ENCODE measurements at regions not wholly inside any gene's neighbourhood (a gene's known extent, or its start where the extent isn't known, plus 50 kb on each side); places are given as distances from the start of the nearest gene placed in this dataset.
"Not testable (repeated sequence)": the region's sequence is repeated elsewhere in the genome, so short reads cannot be mapped to it uniquely, and the experiment has no call there.

DNA sequence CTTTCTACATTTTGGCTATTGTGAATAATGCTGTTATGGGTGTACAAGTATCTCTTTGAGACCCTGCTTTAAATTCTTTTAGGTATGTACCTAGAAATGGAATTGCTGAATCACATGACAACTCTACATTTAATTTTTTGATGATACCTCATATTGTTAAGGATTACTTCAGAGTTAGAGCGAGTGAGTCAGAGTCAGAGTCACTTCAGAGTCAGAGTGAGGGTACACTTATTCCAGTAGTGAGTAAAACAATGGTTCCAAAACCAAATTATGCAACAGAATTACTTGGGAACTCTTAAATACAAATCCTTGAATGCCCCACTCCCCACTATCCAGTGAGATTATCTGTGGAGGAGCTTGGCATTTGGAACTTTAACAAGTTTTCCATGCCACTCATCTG lies 50.3 kb upstream of the SNRK start:
- H3F3A ChIP-seq (ENCODE audit: insufficient read depth, low read length) = no peaks in the 10 kb centered on the region
- no peaks in the 10 kb centered on the region for H3K36me3 ChIP-seq (replicated peaks; ENCODE audit: insufficient read depth, low read length)
- H3K9me2 ChIP-seq (replicated peaks; ENCODE audit: insufficient read depth, low read length) = no peaks in the 10 kb centered on the region
- no peak for DNase-seq
- H2AFZ ChIP-seq (ENCODE audit: low read length) = no peak overlapping the region
- no peak overlapping the region for H3K27ac ChIP-seq (ENCODE audit: low read length)
- no peak overlapping the region for H3K4me2 ChIP-seq (ENCODE audit: low read depth, low read length)
- H3K4me1 ChIP-seq (ENCODE audit: low read length) = no peaks in the 10 kb centered on the region
- H3K9ac ChIP-seq (ENCODE audit: low read length) = no peak overlapping the region
- TF ChIP-seq EZH2 (optimal IDR thresholded peaks at IDR 0.05; ENCODE audit: low read depth, low read length) (no peak), EZH2phosphoT487 (IDR thresholded peaks at IDR 0.05; ENCODE audit: low read length) (no peak)
- TF ChIP-seq, protein P1, sequence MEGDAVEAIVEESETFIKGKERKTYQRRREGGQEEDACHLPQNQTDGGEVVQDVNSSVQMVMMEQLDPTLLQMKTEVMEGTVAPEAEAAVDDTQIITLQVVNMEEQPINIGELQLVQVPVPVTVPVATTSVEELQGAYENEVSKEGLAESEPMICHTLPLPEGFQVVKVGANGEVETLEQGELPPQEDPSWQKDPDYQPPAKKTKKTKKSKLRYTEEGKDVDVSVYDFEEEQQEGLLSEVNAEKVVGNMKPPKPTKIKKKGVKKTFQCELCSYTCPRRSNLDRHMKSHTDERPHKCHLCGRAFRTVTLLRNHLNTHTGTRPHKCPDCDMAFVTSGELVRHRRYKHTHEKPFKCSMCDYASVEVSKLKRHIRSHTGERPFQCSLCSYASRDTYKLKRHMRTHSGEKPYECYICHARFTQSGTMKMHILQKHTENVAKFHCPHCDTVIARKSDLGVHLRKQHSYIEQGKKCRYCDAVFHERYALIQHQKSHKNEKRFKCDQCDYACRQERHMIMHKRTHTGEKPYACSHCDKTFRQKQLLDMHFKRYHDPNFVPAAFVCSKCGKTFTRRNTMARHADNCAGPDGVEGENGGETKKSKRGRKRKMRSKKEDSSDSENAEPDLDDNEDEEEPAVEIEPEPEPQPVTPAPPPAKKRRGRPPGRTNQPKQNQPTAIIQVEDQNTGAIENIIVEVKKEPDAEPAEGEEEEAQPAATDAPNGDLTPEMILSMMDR (IDR thresholded peaks at IDR 0.05; ENCODE audit: low read length) = no peak
- no peak overlapping the region for H3K4me3 ChIP-seq (ENCODE audit: low read length)
- no peaks in the 10 kb centered on the region for H4K20me1 ChIP-seq (ENCODE audit: insufficient read depth, low read length)
- H3K79me2 ChIP-seq (ENCODE audit: low read length) = no peaks in the 10 kb centered on the region
- no peaks in the 10 kb centered on the region for H3K27me3 ChIP-seq (replicated peaks; ENCODE audit: insufficient read depth, low read length)
- no peaks in the 10 kb centered on the region for H3K9me3 ChIP-seq (replicated peaks; ENCODE audit: insufficient read depth, low read length)

DNA sequence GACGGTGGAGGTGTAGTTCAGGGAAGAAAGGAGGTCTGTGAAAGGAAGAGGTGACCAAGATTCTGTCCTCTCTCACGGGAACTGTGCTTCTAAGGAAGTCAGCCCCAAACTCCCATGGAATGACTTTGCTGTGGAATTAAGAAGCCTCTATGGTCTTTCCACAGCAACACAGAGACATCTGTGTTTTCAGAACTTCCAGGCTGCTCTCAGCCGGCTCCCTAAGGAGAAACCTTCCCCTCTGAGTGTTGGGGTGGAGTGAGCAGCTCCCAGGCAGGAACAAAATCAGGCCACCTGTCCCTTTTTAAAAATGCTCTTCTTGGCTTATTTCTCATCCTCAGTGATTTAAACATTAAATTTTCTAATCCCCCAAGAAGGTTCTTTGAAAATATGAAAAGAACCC lies 53.3 kb upstream of the SNRK start:
- Histone ChIP-seq H4K20me1 (ENCODE audit: insufficient read depth, low read length) (no peaks in the 10 kb centered on the region), H2AFZ (ENCODE audit: low read length) (no peak overlapping the region), H3K27me3 (replicated peaks; ENCODE audit: insufficient read depth, low read length) (no peaks in the 10 kb centered on the region), H3K4me1 (ENCODE audit: low read length) (no peaks in the 10 kb centered on the region), H3K4me3 (ENCODE audit: low read length) (no peak overlapping the region), H3K4me2 (ENCODE audit: low read depth, low read length) (no peak overlapping the region), H3K9ac (ENCODE audit: low read length) (no peak overlapping the region), H3F3A (ENCODE audit: insufficient read depth, low read length) (no peaks in the 10 kb centered on the region), H3K79me2 (ENCODE audit: low read length) (no peaks in the 10 kb centered on the region), H3K9me2 (replicated peaks; ENCODE audit: insufficient read depth, low read length) (no peaks in the 10 kb centered on the region), H3K36me3 (replicated peaks; ENCODE audit: insufficient read depth, low read length) (no peaks in the 10 kb centered on the region), H3K9me3 (replicated peaks; ENCODE audit: insufficient read depth, low read length) (no peaks in the 10 kb centered on the region), H3K27ac (ENCODE audit: low read length) (no peak overlapping the region)
- DNase-seq = no peak
- TF ChIP-seq EZH2phosphoT487 (IDR thresholded peaks at IDR 0.05; ENCODE audit: low read length) (no peak), EZH2 (optimal IDR thresholded peaks at IDR 0.05; ENCODE audit: low read depth, low read length) (no peak)
- TF ChIP-seq, protein P1 (IDR thresholded peaks at IDR 0.05; ENCODE audit: low read length) = no peak

DNA sequence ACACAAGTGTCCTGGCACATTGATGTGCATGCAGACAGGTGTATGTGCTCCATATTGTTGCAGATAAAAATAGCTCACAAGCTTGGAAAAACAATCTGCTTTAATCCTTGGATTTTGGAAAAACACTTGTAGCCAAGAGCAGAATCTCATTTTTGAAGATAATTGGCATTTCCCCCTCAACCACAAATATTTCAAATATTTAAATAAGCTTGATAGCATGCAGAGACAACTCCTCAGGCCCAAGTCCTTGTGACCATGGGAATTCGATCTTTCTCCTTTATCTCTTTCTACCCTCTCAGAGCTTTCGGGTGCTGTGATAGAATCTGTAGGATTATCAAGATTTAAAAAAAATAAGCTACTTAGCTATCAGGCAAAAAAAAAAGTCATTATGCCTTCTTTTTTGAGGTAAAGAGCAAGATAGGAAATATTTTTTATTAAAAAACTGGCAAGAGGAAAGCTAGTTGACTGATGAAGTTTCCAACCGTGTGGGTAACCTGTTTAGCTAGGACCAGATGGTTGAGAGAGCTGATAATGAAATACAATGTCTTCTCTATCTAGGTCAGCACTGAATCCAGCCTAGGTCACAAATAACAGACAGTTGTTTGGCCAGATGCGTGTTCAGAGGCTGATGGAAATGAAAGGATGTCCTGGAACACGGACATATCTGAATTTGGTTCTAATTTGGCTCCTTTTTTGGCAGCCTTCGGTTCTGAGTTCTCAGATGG lies 54.9 kb upstream of the SNRK start:
- no peaks in the 10 kb centered on the region for H4K20me1 ChIP-seq (ENCODE audit: insufficient read depth, low read length)
- H3K27me3 ChIP-seq (replicated peaks; ENCODE audit: insufficient read depth, low read length) = no peaks in the 10 kb centered on the region
- H2AFZ ChIP-seq (ENCODE audit: low read length) = no peak overlapping the region
- H3K4me1 ChIP-seq (ENCODE audit: low read length) = no peaks in the 10 kb centered on the region
- no peaks in the 10 kb centered on the region for H3K36me3 ChIP-seq (replicated peaks; ENCODE audit: insufficient read depth, low read length)
- no peak for DNase-seq
- H3K9me2 ChIP-seq (replicated peaks; ENCODE audit: insufficient read depth, low read length) = no peaks in the 10 kb centered on the region
- no peaks in the 10 kb centered on the region for H3F3A ChIP-seq (ENCODE audit: insufficient read depth, low read length)
- no peak overlapping the region for H3K4me3 ChIP-seq (ENCODE audit: low read length)
- no peaks in the 10 kb centered on the region for H3K9me3 ChIP-seq (replicated peaks; ENCODE audit: insufficient read depth, low read length)
- TF ChIP-seq, protein P1 (IDR thresholded peaks at IDR 0.05; ENCODE audit: low read length) = no peak
- no peak for TF ChIP-seq EZH2 (optimal IDR thresholded peaks at IDR 0.05; ENCODE audit: low read depth, low read length)
- no peaks in the 10 kb centered on the region for H3K79me2 ChIP-seq (ENCODE audit: low read length)
- no peak overlapping the region for H3K4me2 ChIP-seq (ENCODE audit: low read depth, low read length)
- no peak overlapping the region for H3K9ac ChIP-seq (ENCODE audit: low read length)
- H3K27ac ChIP-seq (ENCODE audit: low read length) = no peak overlapping the region

DNA sequence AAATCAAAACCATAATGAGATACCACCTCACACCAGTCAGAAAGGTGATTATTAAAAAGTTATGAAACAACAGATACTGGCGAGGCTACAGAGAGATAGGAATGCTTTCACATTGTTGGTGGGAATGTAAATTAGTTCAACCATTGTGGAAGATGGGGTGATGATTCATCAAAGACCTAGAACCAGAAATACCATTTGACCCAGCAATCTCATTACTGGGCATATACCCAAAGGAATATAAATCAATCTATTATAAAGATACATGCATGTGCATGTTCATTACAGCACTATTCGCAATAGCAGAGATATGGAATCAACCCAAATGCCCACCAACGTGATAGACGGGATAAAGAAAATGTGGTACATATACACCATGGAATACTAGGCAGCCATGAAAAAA lies 56.5 kb upstream of the SNRK start:
- H3K4me3 ChIP-seq (ENCODE audit: low read length); H3K9me2 ChIP-seq (replicated peaks; ENCODE audit: insufficient read depth, low read length); H3K36me3 ChIP-seq (replicated peaks; ENCODE audit: insufficient read depth, low read length); H3K4me1 ChIP-seq (ENCODE audit: low read length); DNase-seq; H3K4me2 ChIP-seq (ENCODE audit: low read depth, low read length); H3K27me3 ChIP-seq (replicated peaks; ENCODE audit: insufficient read depth, low read length); H3K27ac ChIP-seq (ENCODE audit: low read length); H3F3A ChIP-seq (ENCODE audit: insufficient read depth, low read length); H2AFZ ChIP-seq (ENCODE audit: low read length); H4K20me1 ChIP-seq (ENCODE audit: insufficient read depth, low read length); H3K9ac ChIP-seq (ENCODE audit: low read length); H3K79me2 ChIP-seq (ENCODE audit: low read length); H3K9me3 ChIP-seq (replicated peaks; ENCODE audit: insufficient read depth, low read length): not testable (repeated sequence)

DNA sequence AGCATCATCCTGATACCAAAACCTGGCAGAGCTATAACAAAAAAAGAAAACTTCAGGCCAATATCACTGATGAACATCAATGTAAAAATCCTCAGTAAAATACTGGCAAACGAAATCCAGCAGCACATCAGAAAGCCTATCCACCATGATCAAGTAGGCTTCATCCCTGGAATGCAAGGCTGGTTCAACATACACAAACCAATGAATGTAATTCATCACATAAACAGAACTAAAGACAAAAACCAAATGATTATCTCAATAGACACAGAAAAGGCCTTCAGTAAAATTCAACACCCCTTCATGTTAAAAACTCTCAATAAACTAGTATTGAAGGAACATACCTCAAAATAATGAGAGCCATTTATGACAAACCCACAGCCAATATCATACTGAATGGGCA lies 58.7 kb upstream of the SNRK start:
- not testable (repeated sequence) for H2AFZ ChIP-seq (ENCODE audit: low read length); H4K20me1 ChIP-seq (ENCODE audit: insufficient read depth, low read length); DNase-seq; H3K27me3 ChIP-seq (replicated peaks; ENCODE audit: insufficient read depth, low read length); H3K9ac ChIP-seq (ENCODE audit: low read length); H3K9me2 ChIP-seq (replicated peaks; ENCODE audit: insufficient read depth, low read length); H3K4me1 ChIP-seq (ENCODE audit: low read length); H3K4me2 ChIP-seq (ENCODE audit: low read depth, low read length); H3K36me3 ChIP-seq (replicated peaks; ENCODE audit: insufficient read depth, low read length); H3K9me3 ChIP-seq (replicated peaks; ENCODE audit: insufficient read depth, low read length); H3F3A ChIP-seq (ENCODE audit: insufficient read depth, low read length); H3K4me3 ChIP-seq (ENCODE audit: low read length); H3K27ac ChIP-seq (ENCODE audit: low read length); H3K79me2 ChIP-seq (ENCODE audit: low read length)

Measured in MM.1S (cell line).